Left lung (tissue), 4 donors: ENCODE measurements at regions not wholly inside any gene's neighbourhood (a gene's known extent, or its start where the extent isn't known, plus 50 kb on each side); places are given as distances from the start of the nearest gene placed in this dataset.

Source experiments
- ATAC-seq: fragments of 200-7000 bp; cut with Tn5 transposase; one replicate; pipeline ENCODE4 v1.9.1; 2020; ENCODE audit warnings: moderate library complexity
- DNase-seq, 4 donors: peaks; one replicate each; pipeline ENCODE4 v3.0.0-alpha.2; 2013 to 2020
- H3K27ac ChIP-seq, 2 donors: fragments of 200-600 bp; sonication (generic) in 1 of 2; one replicate each; pipeline versions ENCODE4 v1.5.0 to v1.8.0; 2020 to 2021
- H3K27me3 ChIP-seq, 2 donors: fragments of 200-600 bp; sonication (generic) in 1 of 2; one replicate each; pipeline versions ENCODE4 v1.5.0 to v1.8.0; 2020 to 2021
- H3K36me3 ChIP-seq, 2 donors: fragments of 200-600 bp; sonication (generic) in 1 of 2; one replicate each; pipeline versions ENCODE4 v1.5.0 to v1.8.0; 2020 to 2021
- H3K4me1 ChIP-seq, 2 donors: fragments of 200-600 bp; one replicate each; pipeline ENCODE4 v1.8.0; 2021
- H3K4me3 ChIP-seq, 2 donors: fragments of 200-600 bp; sonication (generic) in 1 of 2; one replicate each; pipeline versions ENCODE4 v1.5.0 to v1.8.0; 2020 to 2021; ENCODE audit warnings: mild to moderate bottlenecking in 1 of 2
- H3K9me3 ChIP-seq, 2 donors: fragments of 200-600 bp; sonication (generic) in 1 of 2; one replicate each; pipeline versions ENCODE4 v1.5.0 to v1.8.0; 2020 to 2021
- intact Hi-C, 2 donors: fragments of 100-400 bp; cut with DNase I; formaldehyde crosslinking; loops; one replicate each; pipeline versions ENCODE4 v1.11.2 to v1.14.2; 2022
- TF ChIP-seq, protein P1 (sequence below), 2 donors: fragments of 200-600 bp; sonication (generic) in 1 of 2; IDR thresholded peaks; one replicate each; pipeline versions ENCODE4 v1.5.0 to v1.8.0; 2021; ENCODE audit warnings: antibody characterized with exemption in 2 of 2
- donor health status: DM: no; HTN: yes; CAD: no.
- donor health status: DM: no; HTN: no; CAD: no.

DNA sequence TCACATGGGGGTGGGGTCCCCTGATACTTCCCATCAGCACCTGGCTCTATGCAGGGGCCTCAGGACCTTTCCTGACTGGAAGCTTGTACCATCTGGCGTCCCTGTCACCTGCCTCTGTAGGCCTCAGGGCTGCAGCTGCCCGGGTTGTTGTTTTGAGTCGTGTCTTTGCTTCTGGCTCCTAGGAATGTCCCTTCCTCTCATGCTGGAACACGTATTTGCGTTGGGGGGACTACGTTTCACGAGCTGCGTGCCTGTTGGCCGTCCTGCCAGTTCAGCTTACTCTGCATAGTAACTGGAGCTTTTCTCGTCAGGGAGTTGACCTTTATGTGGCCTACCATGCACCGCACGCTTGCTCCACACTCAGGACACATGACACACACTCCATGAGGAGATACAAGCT lies 54.9 kb upstream of the IRX4 start:
- no peaks in the 10 kb centered on the region for H3K9me3 ChIP-seq
- H3K27ac ChIP-seq: no peak overlapping the region
- H3K4me1 ChIP-seq: no peaks in the 10 kb centered on the region
- ATAC-seq (no peak), DNase-seq (no peak)
- H3K36me3 ChIP-seq: no peaks in the 10 kb centered on the region
- H3K27me3 ChIP-seq: peaks cover 0 to 23% of the 10 kb centered on the region in 2 donors
- TF ChIP-seq, protein P1, sequence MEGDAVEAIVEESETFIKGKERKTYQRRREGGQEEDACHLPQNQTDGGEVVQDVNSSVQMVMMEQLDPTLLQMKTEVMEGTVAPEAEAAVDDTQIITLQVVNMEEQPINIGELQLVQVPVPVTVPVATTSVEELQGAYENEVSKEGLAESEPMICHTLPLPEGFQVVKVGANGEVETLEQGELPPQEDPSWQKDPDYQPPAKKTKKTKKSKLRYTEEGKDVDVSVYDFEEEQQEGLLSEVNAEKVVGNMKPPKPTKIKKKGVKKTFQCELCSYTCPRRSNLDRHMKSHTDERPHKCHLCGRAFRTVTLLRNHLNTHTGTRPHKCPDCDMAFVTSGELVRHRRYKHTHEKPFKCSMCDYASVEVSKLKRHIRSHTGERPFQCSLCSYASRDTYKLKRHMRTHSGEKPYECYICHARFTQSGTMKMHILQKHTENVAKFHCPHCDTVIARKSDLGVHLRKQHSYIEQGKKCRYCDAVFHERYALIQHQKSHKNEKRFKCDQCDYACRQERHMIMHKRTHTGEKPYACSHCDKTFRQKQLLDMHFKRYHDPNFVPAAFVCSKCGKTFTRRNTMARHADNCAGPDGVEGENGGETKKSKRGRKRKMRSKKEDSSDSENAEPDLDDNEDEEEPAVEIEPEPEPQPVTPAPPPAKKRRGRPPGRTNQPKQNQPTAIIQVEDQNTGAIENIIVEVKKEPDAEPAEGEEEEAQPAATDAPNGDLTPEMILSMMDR (IDR thresholded peaks at IDR 0.05): no peak
- H3K4me3 ChIP-seq: no peak overlapping the region
- intact Hi-C loops: no loop called here

DNA sequence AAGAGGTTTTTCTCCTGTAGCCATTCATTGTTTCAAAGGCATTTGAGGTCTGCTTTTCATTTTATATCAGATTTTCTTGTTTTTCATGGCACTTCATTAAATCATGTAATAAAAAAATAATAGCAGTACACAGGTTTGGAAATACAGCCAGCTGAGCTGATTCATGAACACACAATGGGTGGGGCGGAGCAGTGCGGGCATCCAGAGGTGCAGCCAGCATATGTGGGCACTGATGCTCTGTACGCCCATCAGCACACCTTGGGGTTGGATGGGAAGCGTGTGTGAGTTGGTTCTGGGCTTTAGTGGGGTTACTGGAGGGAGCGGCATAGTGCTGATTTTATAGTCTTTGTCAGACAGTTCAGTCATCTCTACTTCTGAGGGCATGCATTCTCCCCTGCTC lies 54.2 kb upstream of the IRX4 start:
- DNase-seq: no peak
- no peak overlapping the region for H3K4me3 ChIP-seq
- no peaks in the 10 kb centered on the region for H3K36me3 ChIP-seq
- no peaks in the 10 kb centered on the region for H3K4me1 ChIP-seq
- no peaks in the 10 kb centered on the region for H3K9me3 ChIP-seq
- peaks cover 4 to 30% of the 10 kb centered on the region in 2 donors for H3K27me3 ChIP-seq
- H3K27ac ChIP-seq: no peak overlapping the region
- intact Hi-C loops: no loop called here
- TF ChIP-seq, protein P1 (IDR thresholded peaks at IDR 0.05): no peak
- no peak for ATAC-seq

DNA sequence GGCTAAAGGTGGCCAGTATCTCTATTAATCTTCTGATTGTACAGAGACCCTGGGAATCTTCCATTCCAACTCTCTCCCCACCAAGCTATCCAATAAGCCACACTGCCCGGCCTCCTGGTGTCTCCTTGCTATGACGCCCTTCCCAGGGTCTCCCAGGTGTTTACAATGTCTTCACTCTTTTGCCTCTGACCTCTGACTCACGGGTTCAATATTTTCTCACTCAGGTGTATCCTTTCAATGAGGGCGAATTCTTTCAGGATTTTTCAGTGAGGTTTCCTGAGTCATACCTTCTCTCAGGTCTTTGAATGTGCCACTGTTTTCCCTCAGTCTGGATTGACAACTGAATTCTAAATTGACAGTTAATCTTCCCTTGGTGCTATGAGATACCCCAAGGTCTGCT lies 53.7 kb upstream of the IRX4 start:
- no peak overlapping the region for H3K4me3 ChIP-seq
- no peaks in the 10 kb centered on the region for H3K36me3 ChIP-seq
- H3K4me1 ChIP-seq: no peaks in the 10 kb centered on the region
- H3K9me3 ChIP-seq: no peaks in the 10 kb centered on the region
- peaks cover 9 to 34% of the 10 kb centered on the region in 2 donors for H3K27me3 ChIP-seq
- intact Hi-C loops: no loop called here
- TF ChIP-seq, protein P1 (IDR thresholded peaks at IDR 0.05): no peak
- no peak overlapping the region for H3K27ac ChIP-seq
- DNase-seq (no peak), ATAC-seq (no peak)

DNA sequence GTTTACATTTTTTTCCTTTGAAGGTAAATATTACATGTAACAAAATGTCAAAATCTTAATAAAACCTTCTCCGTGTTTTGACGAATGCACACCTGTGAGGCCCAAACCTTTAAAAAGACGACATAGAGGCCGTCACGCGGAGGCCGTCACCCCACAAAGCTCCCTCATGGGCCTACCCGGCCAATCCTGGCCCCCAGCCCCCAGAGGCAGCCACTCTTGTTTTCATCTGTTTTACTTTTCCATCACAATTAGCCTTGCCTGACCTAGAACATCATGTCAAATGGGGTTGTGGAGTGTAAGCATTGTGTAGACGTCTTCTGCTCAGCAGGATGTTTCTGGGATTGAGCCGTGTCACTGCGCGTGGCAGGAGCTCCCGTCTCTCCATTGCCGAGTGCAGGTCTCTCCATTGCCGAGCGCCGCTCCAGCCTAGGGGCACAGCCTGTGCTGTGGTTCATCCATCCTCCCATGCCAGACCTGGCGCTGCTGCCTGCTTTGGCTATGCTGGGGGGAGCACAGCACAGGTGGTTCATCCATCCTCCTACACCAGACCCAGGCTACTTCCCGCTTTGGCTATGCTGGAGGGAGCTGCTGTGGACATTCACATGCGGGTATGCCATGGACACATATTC lies 52.2 kb upstream of the IRX4 start:
- peaks cover 21 to 48% of the 10 kb centered on the region in 2 donors for H3K27me3 ChIP-seq
- ATAC-seq (no peak), DNase-seq (peak in 1 of 4 donors; percentile 63)
- no peaks in the 10 kb centered on the region for H3K4me1 ChIP-seq
- intact Hi-C loops: no loop called here
- H3K4me3 ChIP-seq: no peak overlapping the region
- TF ChIP-seq, protein P1 (IDR thresholded peaks at IDR 0.05): no peak
- H3K9me3 ChIP-seq: no peaks in the 10 kb centered on the region
- H3K27ac ChIP-seq: no peak overlapping the region
- no peaks in the 10 kb centered on the region for H3K36me3 ChIP-seq

DNA sequence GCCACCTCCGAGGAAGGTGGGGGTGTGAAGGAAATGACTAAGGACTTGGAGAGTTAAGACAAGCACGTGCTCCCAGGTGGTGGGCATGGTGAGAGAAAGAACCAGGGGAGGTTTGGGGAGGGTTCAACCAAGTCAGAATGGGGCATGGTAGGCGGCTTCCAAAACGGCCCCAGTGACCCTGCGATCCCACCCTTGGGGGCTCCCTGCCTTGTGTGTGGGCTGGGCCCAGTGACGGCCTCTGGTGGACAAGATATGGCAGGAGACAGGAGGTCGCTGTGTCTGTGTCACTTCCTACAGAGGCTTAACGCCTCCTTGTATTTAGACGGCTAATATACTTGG lies 51.3 kb upstream of the IRX4 start:
- H3K27ac ChIP-seq: no peak overlapping the region
- H3K36me3 ChIP-seq: no peaks in the 10 kb centered on the region
- TF ChIP-seq, protein P1 (IDR thresholded peaks at IDR 0.05): no peak
- H3K9me3 ChIP-seq: no peaks in the 10 kb centered on the region
- no peaks in the 10 kb centered on the region for H3K4me1 ChIP-seq
- intact Hi-C loops: no loop called here
- no peak overlapping the region for H3K4me3 ChIP-seq
- DNase-seq (peak in 1 of 4 donors; percentile 67), ATAC-seq (no peak)
- peaks cover 21 to 55% of the 10 kb centered on the region in 2 donors for H3K27me3 ChIP-seq
